Panc1 (cell line): ENCODE measurements at regions not wholly inside any gene's neighbourhood (a gene's known extent, or its start where the extent isn't known, plus 50 kb on each side); places are given as distances from the start of the nearest gene placed in this dataset.

Source experiments
- ATAC-seq: fragments of 200-7000 bp; cut with Tn5 transposase; 2 replicates; pipeline ENCODE4 v1.9.1; 2020; ENCODE audit warnings: mild to moderate bottlenecking, moderate library complexity
- BruUV-seq: library from RNA; stranded (reverse); fragments of 400-500 nt; replicated peaks from 2 replicates; lab custom pipeline; 2021; lab: Mats Ljungman, UMichigan
- CTCF ChIA-PET: fragments of 300-600 bp; sonication (Branson Sonifier 250); formaldehyde crosslinking; loops from one replicate; lab custom pipeline; 2022; ENCODE audit warnings: antibody characterized with exemption; lab: Charles Lee
- POLR2A ChIA-PET: fragments of 300-600 bp; sonication (Branson Sonifier 250); formaldehyde crosslinking; loops from one replicate; lab custom pipeline; 2022; ENCODE audit warnings: antibody characterized with exemption; lab: Charles Lee
- DNase-seq: peaks from one replicate; pipeline ENCODE4 v3.0.0-alpha.2; 2010; ENCODE audit warnings: low read depth, low spot score
- H3K27ac ChIP-seq: 2 replicates; pipeline ENCODE4 v1.5.1; 2011; ENCODE audit warnings: mild to moderate bottlenecking, low read length, inconsistent platforms
- H3K27me3 ChIP-seq: fragments of 200-500 bp; sonication (Bioruptor generic); 2 replicates; pipeline ENCODE4 v1.6.0; 2014; ENCODE audit warnings: low read length, inconsistent platforms; ENCODE audit not compliant: control insufficient read depth, insufficient read depth
- H3K36me3 ChIP-seq: fragments of 200-500 bp; sonication (Bioruptor generic); 2 replicates; pipeline ENCODE4 v1.5.1; 2014; ENCODE audit warnings: inconsistent platforms, mild to moderate bottlenecking, low read length, moderate library complexity; ENCODE audit not compliant: control insufficient read depth, insufficient read depth
- H3K4me1 ChIP-seq: 2 replicates; pipeline ENCODE4 v1.5.1; 2011; ENCODE audit warnings: inconsistent platforms, mild to moderate bottlenecking, low read length, moderate library complexity; ENCODE audit not compliant: control insufficient read depth, insufficient read depth
- H3K4me3 ChIP-seq, 2 experiments: 2 replicates each; pipeline ENCODE4 v1.5.1; 2011 to 2012; ENCODE audit warnings: low read depth in 2 of 2, low read length in 2 of 2, mild to moderate bottlenecking in 2 of 2, inconsistent platforms in 1 of 2, moderate library complexity in 1 of 2
- H3K9me3 ChIP-seq: fragments of 200-500 bp; sonication (Bioruptor generic); 2 replicates; pipeline ENCODE4 v1.5.1; 2014; ENCODE audit warnings: low read depth, mild to moderate bottlenecking, inconsistent platforms, low read length, moderate library complexity; ENCODE audit not compliant: control insufficient read depth, insufficient read depth
- POLR2AphosphoS5 ChIP-seq: IDR thresholded peaks from 2 replicates; pipeline ENCODE4 v1.6.1; 2012; ENCODE audit warnings: mild to moderate bottlenecking, low read depth, low read length, moderate library complexity
- SIN3A ChIP-seq: IDR thresholded peaks from 2 replicates; pipeline ENCODE4 v1.6.1; 2012; ENCODE audit warnings: low read depth, mild to moderate bottlenecking, low read length, moderate library complexity, borderline replicate concordance; ENCODE audit not compliant: insufficient read depth
- TCF7L2 ChIP-seq: IDR thresholded peaks from 2 replicates; pipeline ENCODE4 v1.6.1; 2011; ENCODE audit warnings: mild to moderate bottlenecking, low read depth, low read length, inconsistent platforms
- in situ Hi-C: cut with HindIII; loops from 2 replicates; pipeline ENCODE4 v1.10.0; 2016; ENCODE audit warnings: low sequenced_read_pairs, low pct_unique_long_range_greater_than_20kb
- intact Hi-C: fragments of 100-400 bp; cut with micrococcal nuclease; formaldehyde crosslinking; loops from one replicate; pipeline ENCODE4 v1.10.0; 2022; ENCODE audit not compliant: unreplicated experiment
- TF ChIP-seq, protein P1 (sequence below): fragments of 450-650 bp; IDR thresholded peaks from 2 replicates; pipeline ENCODE4 v1.5.1; 2017; ENCODE audit warnings: mild to moderate bottlenecking
- TF ChIP-seq, protein P2 (sequence below), 2 experiments: IDR thresholded peaks; 2 replicates each; pipeline ENCODE4 v1.6.1; 2011 to 2012; ENCODE audit warnings: low read depth in 2 of 2, control low read depth in 1 of 2, low read length in 1 of 2, mild to moderate bottlenecking in 1 of 2, moderate library complexity in 1 of 2; ENCODE audit not compliant: insufficient read depth in 1 of 2

DNA sequence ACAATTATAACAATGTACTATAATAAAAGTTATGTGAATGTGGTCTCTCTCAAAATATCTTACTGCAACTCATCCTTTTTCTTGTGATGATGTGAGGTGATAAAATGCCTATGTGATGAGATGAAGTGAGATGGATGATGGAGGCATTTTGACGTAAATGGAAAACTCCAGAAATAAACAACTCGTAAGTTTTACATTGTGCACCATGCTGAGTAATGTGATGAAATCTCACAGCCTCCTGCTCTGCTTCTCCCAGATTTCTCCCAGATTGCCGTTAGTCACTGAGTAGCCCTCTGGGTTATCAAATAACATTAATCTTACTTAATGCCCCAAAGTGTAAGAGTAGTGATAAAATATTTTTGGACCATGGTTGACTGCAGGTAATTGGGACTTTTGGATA, 64.8 kb upstream of the SLCO2A1 start:
- H3K9me3 ChIP-seq = no peaks in the 10 kb centered on the region
- DNase-seq (no peak), ATAC-seq (no peak)
- ChIA-PET CTCF (no interaction called here), POLR2A (no interaction called here)
- intact Hi-C loops = no loop called here
- in situ Hi-C loops = no loop called here
- TF ChIP-seq, protein P1, sequence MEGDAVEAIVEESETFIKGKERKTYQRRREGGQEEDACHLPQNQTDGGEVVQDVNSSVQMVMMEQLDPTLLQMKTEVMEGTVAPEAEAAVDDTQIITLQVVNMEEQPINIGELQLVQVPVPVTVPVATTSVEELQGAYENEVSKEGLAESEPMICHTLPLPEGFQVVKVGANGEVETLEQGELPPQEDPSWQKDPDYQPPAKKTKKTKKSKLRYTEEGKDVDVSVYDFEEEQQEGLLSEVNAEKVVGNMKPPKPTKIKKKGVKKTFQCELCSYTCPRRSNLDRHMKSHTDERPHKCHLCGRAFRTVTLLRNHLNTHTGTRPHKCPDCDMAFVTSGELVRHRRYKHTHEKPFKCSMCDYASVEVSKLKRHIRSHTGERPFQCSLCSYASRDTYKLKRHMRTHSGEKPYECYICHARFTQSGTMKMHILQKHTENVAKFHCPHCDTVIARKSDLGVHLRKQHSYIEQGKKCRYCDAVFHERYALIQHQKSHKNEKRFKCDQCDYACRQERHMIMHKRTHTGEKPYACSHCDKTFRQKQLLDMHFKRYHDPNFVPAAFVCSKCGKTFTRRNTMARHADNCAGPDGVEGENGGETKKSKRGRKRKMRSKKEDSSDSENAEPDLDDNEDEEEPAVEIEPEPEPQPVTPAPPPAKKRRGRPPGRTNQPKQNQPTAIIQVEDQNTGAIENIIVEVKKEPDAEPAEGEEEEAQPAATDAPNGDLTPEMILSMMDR = no peak
- TF ChIP-seq POLR2AphosphoS5 (no peak), SIN3A (no peak), TCF7L2 (no peak)
- TF ChIP-seq, protein P2, sequence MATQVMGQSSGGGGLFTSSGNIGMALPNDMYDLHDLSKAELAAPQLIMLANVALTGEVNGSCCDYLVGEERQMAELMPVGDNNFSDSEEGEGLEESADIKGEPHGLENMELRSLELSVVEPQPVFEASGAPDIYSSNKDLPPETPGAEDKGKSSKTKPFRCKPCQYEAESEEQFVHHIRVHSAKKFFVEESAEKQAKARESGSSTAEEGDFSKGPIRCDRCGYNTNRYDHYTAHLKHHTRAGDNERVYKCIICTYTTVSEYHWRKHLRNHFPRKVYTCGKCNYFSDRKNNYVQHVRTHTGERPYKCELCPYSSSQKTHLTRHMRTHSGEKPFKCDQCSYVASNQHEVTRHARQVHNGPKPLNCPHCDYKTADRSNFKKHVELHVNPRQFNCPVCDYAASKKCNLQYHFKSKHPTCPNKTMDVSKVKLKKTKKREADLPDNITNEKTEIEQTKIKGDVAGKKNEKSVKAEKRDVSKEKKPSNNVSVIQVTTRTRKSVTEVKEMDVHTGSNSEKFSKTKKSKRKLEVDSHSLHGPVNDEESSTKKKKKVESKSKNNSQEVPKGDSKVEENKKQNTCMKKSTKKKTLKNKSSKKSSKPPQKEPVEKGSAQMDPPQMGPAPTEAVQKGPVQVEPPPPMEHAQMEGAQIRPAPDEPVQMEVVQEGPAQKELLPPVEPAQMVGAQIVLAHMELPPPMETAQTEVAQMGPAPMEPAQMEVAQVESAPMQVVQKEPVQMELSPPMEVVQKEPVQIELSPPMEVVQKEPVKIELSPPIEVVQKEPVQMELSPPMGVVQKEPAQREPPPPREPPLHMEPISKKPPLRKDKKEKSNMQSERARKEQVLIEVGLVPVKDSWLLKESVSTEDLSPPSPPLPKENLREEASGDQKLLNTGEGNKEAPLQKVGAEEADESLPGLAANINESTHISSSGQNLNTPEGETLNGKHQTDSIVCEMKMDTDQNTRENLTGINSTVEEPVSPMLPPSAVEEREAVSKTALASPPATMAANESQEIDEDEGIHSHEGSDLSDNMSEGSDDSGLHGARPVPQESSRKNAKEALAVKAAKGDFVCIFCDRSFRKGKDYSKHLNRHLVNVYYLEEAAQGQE (IDR thresholded peaks at IDR 0.05; ENCODE audit: insufficient read depth in 1 of 2, low read depth in 2 of 2, low read length in 1 of 2) = no peak
- no peaks in the 10 kb centered on the region for H3K36me3 ChIP-seq
- H3K27me3 ChIP-seq = no peaks in the 10 kb centered on the region
- no TSS peak for BruUV-seq
- H3K27ac ChIP-seq = no peak overlapping the region
- no peak overlapping the region for H3K4me3 ChIP-seq
- H3K4me1 ChIP-seq = no peaks in the 10 kb centered on the region

DNA sequence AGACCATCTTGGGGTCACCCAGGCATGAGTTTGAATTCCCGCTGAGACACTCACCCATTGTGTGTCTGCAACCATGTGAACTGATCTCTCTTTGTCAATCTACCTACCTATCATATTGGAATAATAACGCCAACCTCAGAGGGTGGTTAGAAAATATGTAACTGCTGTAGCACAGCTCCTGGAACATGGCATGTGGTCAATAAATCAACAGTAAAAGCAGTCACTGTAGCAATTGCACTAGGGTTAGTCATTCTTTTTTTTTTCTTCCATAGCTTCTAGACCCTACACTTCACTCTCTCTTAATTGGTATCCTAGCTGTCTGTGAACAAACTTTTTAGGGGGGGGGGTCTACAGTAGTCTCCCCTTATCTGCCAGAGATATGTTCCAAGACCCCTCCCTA, 64.2 kb upstream of the SLCO2A1 start:
- Histone ChIP-seq H3K4me3 (no peak overlapping the region), H3K4me1 (no peaks in the 10 kb centered on the region), H3K9me3 (no peaks in the 10 kb centered on the region), H3K27ac (no peak overlapping the region), H3K27me3 (no peaks in the 10 kb centered on the region), H3K36me3 (no peaks in the 10 kb centered on the region)
- intact Hi-C loops (no loop called here), in situ Hi-C loops (no loop called here)
- no peak for TF ChIP-seq POLR2AphosphoS5
- TF ChIP-seq, protein P1 = no peak
- no peak for TF ChIP-seq SIN3A
- TF ChIP-seq TCF7L2 = no peak
- TF ChIP-seq, protein P2 (IDR thresholded peaks at IDR 0.05; ENCODE audit: insufficient read depth in 1 of 2, low read depth in 2 of 2, low read length in 1 of 2) = no peak
- BruUV-seq = no TSS peak
- DNase-seq = no peak
- CTCF ChIA-PET = no interaction called here
- ATAC-seq = no peak
- POLR2A ChIA-PET = no interaction called here
